Left hindlimb (tissue), 1 donor: ENCODE measurements at regions not wholly inside any gene's neighbourhood (a gene's known extent, or its start where the extent isn't known, plus 50 kb on each side); places are given as distances from the start of the nearest gene placed in this dataset.
"Not testable (repeated sequence)": the region's sequence is repeated elsewhere in the genome, so short reads cannot be mapped to it uniquely, and the experiment has no call there.

ENCODE experiments used
- DNase-seq: peaks from one replicate; pipeline ENCODE4 v3.0.0-alpha.2; 2018

DNA sequence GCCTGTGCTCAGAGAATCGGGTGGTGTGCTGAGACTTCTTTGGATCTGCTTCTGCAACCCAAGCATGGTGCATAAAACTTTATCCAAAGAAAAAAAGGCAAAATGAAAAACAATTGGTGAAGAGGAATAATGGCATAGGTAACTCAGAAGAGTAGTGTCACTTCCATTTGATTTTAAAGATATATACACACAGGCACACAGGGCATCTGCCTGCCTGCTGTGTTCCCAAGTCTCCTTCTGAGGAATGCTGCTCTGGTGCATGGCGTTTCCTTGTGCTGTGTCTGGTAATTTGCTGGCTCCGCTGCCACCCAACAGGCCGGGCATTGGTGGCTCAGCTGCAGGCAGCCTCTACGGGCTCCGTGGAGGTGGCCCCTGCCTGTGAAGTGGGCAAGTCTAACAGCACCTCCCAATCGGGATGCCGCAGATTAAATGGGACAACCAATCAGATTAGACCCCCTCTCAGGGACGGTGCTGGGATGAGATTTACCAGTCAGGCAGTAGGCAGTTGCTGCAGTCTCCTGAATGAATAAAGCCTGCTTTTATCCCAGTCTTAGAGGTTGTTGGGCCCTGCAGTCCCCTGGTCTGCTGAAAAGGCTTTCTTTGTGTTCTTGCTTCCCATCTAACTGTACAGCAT is 253.7 kb upstream of the RASGRP1 start:
- DNase-seq = peak; percentile 58

GRCh38 chr15:38819387-38819950 is 254.9 kb upstream of the RASGRP1 start:
- DNase-seq = peak; percentile 55

DNA sequence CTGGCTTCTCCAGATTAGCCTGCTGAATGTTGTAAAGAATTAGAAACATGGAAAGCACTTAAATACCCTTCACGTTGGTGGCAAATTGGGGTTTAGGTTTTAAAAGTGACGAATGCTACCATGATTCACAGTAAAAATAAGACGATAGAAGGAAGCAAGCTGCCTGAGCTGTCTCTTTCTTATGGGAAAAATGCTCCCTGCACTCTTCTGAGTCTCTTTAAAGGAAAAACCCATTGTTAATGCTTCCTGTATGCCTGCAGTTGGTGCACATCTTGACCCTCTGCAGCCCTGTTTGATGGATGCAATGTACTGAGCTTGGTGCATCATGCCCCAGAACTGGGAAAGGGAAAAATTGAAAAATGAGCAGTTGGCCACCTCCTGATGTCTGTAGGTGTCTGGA is 258.6 kb upstream of the RASGRP1 start:
- DNase-seq = no peak

GRCh38 chr15:38824719-38825118 is 260.1 kb upstream of the RASGRP1 start:
- no peak for DNase-seq

- no peak for DNase-seq
These were observed 262.3 kb upstream of the RASGRP1 start for GRCh38 chr15:38826880-38827279.

- no peak for DNase-seq
These were observed 263.5 kb upstream of the RASGRP1 start for GRCh38 chr15:38828031-38828532.

DNA sequence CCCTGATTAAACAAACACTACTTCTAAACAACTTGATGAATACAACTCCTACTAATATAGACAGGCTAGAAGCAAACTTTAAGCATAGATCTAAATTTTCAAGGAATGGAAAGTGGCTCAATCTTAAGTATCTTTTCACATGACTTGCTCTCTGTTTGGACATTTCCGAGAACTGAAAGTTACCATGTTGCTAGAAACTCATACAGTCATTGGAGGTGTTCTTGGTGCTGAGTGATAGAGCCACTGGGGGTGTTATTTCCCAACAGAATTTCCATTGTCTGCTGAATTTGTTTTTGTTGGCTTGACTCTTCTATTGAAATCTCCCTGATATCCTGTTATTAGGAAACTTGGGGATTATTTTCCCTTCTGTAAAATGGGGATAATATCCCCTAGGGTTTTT is 264.5 kb upstream of the RASGRP1 start:
- no peak for DNase-seq

DNA sequence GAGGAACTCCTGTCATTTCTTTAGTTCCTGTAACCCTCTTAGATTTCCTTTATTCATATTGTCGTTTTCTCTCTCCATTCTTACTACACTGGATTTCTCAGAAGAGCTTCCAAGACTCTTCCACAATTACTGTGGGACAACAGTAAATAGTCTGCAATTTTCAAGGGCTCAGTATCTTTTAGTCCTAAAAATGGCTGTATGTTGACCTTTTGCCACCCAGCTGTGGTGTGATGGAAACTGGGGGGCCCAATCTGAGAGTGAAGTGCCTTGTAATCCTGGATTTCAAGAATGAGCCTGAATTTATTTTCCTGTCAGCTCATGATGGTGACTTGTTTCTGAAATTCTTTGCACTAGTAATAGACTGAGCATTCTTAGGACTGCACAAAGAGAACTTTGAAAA is 277.6 kb upstream of the RASGRP1 start:
- no peak for DNase-seq

DNA sequence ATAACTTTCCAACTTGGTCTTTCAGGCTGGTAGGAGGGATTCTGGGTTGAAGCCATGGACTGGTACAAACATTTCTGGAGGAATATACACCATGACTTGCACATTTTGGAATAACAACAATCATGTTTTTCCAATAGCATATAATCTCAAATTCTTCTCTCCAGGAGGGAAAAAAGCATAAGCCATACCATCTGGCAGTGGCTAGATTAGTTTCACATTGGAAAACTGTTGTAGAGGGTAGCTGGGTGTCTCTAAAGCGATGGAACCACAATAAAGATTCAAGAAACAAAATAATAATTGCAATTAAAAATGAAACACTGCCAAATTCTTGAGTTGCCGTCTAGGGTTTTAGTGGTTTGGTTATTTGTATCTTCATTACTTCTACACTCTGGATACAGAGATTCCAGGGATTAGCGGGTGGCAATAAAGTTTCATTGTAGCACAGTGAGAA is 278.5 kb upstream of the RASGRP1 start:
- DNase-seq = no peak

DNA sequence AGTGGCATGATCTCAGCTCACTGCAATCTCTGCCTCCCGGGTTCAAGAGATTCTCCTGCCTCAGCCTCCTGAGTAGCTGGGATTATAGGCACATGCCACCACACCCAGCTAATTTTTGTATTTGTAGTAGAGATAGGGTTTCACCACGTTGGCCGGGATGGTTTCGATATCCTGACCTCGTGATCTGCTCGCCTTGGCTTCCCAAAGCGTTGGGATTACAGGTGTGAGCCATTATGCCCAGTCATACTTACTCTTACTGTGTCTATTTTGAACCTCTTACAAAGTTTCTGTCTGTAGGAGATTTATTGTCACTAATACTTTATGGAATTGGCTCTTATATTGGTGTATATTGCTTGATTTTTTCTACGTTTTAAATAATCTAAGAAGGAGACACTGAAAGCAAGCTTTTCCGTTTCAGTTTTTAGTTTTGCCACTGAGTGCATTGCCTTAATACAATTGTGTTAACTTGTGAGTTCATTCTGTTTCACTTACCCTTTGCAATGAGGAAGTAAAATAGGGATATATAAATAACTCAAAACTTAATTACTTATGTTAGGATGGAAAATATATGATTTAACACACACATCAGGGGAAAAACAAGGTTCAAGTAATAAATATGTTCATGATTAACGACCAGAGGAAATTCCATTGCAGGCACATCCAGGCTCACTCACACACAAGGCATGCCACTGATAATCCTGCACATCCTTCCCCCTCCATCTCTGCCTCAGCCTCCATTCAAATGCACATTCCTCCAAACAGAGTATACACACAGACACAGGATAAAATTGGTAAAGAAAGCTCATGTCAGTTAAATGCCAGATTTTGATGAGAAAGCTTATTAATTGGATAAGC is 279.3 kb upstream of the RASGRP1 start:
- DNase-seq = no peak

GRCh38 chr15:38844736-38845135 is 280.1 kb upstream of the RASGRP1 start:
- DNase-seq = no peak

GRCh38 chr15:38846346-38846745 is 281.7 kb upstream of the RASGRP1 start:
- no peak for DNase-seq

DNA sequence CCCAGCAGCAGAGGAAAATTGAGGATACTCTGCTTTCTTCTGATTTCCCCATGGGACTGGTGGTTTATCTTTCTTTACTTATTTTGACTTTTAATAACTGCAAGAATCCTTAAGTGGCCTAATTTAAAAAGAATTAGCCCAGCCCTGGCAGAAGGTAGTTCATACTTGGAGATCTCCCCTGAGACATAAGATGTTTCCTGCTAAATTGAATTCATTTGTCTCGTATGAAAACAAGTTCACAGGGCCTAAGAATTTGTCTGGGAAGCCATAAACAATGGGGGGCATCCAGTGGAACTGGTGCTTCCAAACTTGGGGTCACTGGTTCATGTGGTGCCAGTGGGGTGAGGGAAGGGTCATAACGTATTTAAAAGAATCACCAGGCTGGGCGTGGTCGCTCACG is 283.1 kb upstream of the RASGRP1 start:
- DNase-seq = no peak

- no peak for DNase-seq
These were observed 284.4 kb upstream of the RASGRP1 start for GRCh38 chr15:38849046-38849445.

DNA sequence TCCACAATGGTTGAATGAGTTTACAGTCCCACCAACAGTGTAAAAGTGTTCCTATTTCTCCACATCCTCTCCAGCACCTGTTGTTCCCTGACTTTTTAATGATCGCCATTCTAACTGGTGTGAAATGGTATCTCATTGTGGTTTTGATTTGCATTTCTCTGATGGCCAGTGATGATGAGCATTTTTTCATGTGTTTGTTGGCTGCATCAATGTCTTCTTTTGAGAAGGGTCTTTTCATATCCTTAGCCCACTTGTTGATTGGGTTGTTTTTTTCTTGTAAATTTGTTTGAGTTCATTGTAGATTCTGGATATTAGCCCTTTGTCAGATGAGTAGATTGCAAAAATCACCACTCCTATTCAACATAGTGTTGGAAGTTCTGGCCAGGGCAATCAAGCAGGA is 287.6 kb upstream of the RASGRP1 start:
- not testable (repeated sequence) for DNase-seq

GRCh38 chr15:38853608-38854007 is 289.0 kb upstream of the RASGRP1 start:
- DNase-seq = no peak

DNA sequence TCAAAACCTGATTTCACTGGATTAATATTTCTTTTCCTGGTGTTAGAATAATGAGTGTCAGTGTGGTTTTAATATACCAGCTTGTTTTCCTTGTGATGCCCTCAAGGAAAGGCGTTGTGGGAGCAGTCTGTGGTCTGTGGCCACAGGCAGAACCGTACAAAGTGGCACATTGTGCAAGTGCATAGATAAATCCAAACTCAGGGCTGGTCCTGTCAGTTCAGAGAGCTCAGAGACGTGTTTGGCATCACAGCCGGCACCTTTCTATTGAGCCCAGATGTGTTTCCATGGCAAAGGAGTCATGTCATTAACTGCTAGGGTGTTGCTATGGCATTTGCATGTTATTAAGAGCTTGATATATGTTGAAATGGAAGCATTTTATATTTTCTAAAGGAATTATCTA is 289.9 kb upstream of the RASGRP1 start:
- DNase-seq = no peak

DNA sequence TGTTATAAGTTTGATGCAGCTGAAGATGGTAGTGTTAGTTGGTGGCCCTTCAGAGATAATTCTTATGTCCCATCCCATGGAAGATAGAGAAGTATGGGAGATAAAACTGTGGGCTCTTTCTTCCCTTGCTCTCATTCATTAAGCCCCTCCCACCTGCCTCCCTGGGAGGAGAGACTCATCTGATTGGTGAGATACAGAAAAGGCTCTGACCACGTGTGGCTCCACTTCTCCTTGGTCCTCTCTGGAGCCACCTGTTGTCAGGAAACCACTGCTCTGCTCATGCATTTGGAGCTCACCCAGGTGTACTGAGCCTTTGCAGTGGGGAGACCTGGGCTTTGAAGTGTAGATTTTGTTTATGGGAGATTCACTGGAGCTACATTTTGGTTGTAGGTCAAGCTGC is 293.2 kb upstream of the RASGRP1 start:
- no peak for DNase-seq

DNA sequence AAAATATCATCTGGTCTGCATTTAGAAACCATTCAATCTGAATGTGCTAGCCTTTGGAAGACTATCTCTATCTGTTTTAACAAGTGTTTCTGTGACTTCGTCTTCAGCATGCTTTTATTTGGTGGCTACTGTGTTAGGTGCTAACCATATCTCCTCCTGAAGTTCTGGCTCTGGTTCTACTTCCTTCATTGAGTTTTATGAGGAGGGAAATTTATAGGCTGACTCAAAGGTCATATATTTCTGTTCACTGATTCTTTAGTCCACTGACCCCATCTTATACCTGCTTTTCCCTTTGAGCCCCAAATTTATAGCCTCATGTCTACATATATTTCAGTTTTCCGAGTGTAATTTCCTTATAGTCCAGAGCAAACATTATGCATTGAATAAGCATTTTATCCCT is 295.0 kb upstream of the RASGRP1 start:
- no peak for DNase-seq

DNA sequence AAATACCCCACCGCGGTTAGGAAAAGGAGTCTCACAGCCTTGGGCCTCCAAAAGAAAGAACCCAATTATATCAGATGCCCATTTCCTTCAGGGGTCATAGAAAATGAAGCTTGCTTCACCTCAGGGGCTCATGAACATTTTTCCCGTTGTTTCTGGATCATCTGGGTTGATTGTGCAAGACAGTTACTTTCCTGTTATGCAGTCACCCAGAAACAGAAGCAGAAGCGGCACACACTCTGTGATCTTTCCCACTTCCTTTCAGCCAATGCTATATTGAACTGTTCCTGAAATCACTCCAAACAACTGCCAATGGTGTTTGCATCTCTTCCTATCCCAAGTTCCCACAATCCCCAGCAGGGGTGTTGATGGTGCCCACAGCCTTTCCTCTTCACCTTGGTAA is 295.6 kb upstream of the RASGRP1 start:
- DNase-seq = no peak

DNA sequence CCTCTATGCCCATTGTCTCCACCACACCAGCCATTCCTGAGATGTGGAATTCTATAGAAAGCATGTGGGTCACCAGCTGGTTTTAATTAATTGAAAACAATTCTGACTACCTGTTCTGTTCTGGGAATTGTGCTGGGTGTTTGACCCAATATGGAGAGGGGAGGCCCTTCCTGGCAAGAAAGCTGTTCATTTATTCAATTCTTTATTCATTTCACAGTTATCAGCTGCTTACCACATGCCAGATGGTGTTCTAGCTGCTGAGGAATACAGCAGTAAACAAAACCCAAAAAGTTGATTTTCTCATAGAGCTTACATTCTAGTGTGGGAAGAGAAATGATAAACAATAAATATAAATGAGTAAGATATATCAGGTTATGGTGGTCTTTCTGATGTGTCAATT is 296.1 kb upstream of the RASGRP1 start:
- no peak for DNase-seq

- DNase-seq = no peak
These were observed 296.5 kb upstream of the RASGRP1 start for GRCh38 chr15:38861108-38861507.

GRCh38 chr15:38862099-38862498 is 297.5 kb upstream of the RASGRP1 start:
- no peak for DNase-seq

- DNase-seq = no peak
These were observed 298.8 kb upstream of the RASGRP1 start for GRCh38 chr15:38863381-38863780.
